Vagina (tissue), 2 donors: ENCODE measurements at regions not wholly inside any gene's neighbourhood (a gene's known extent, or its start where the extent isn't known, plus 50 kb on each side); places are given as distances from the start of the nearest gene placed in this dataset.

Experiments used
- DNase-seq, 2 donors: peaks; one replicate each; pipeline ENCODE4 v3.0.0-alpha.2; 2017; ENCODE audit errors: extremely low spot score in 2 of 2
- H3K27ac ChIP-seq: fragments of 200-600 bp; sonication (generic); one replicate; pipeline ENCODE4 v1.5.1; 2019
- H3K27me3 ChIP-seq: fragments of 200-600 bp; sonication (generic); one replicate; pipeline ENCODE4 v1.5.1; 2019
- H3K36me3 ChIP-seq, 2 donors: fragments of 200-600 bp; sonication (generic); one replicate each; pipeline ENCODE4 v1.5.1; 2017 to 2019
- H3K4me1 ChIP-seq: fragments of 200-600 bp; sonication (generic); one replicate; pipeline ENCODE4 v1.5.1; 2019
- H3K4me3 ChIP-seq, 2 donors: fragments of 200-600 bp; sonication (generic); 1 replicate in 1 of 2; 2 replicates in 1 of 2; pipeline ENCODE4 v1.5.1; 2016 to 2019
- H3K9me3 ChIP-seq: fragments of 200-600 bp; sonication (generic); one replicate; pipeline ENCODE4 v1.5.1; 2019
- CTCF ChIP-seq, 3 experiments: fragments of 450-650 bp in 2 of 3; fragments of 200-600 bp in 1 of 3; sonication (generic) in 1 of 3; IDR thresholded peaks; one replicate each; pipeline ENCODE4 v1.5.1; 2017 to 2019; ENCODE audit warnings: antibody characterized with exemption in 3 of 3, mild to moderate bottlenecking in 2 of 3, moderate library complexity in 2 of 3
- POLR2A ChIP-seq, 2 donors: fragments of 450-650 bp; IDR thresholded peaks; one replicate each; pipeline ENCODE4 v1.6.1; 2017; ENCODE audit warnings: antibody characterized with exemption in 2 of 2, mild to moderate bottlenecking in 2 of 2, moderate library complexity in 2 of 2
- POLR2AphosphoS5 ChIP-seq, 2 donors: sonication (generic); formaldehyde crosslinking; IDR thresholded peaks; one replicate each; pipeline ENCODE4 v1.9.0; 2017; ENCODE audit warnings: antibody characterized with exemption in 2 of 2, mild to moderate bottlenecking in 2 of 2, low read depth in 1 of 2; ENCODE audit not compliant: insufficient read depth in 1 of 2
- intact Hi-C: fragments of 100-400 bp; cut with DNase I; formaldehyde crosslinking; loops from one replicate; pipeline ENCODE4 v1.15.1; 2023

GRCh38 chr18:56083523-56084287, 495.7 kb upstream of the TCF4 start:
- Histone ChIP-seq H3K27me3 (no peaks in the 10 kb centered on the region), H3K9me3 (no peaks in the 10 kb centered on the region), H3K36me3 (no peaks in the 10 kb centered on the region), H3K27ac (peak overlapping the region; percentile 16), H3K4me1 (peaks cover 23% of the 10 kb centered on the region), H3K4me3 (no peak overlapping the region)
- TF ChIP-seq CTCF (IDR thresholded peaks at IDR 0.05) (no peak), POLR2A (IDR thresholded peaks at IDR 0.05) (no peak), POLR2AphosphoS5 (IDR thresholded peaks at IDR 0.05; ENCODE audit: insufficient read depth in 1 of 2, low read depth in 1 of 2) (no peak)
- intact Hi-C loops = no loop called here
- DNase-seq = no peak

DNA sequence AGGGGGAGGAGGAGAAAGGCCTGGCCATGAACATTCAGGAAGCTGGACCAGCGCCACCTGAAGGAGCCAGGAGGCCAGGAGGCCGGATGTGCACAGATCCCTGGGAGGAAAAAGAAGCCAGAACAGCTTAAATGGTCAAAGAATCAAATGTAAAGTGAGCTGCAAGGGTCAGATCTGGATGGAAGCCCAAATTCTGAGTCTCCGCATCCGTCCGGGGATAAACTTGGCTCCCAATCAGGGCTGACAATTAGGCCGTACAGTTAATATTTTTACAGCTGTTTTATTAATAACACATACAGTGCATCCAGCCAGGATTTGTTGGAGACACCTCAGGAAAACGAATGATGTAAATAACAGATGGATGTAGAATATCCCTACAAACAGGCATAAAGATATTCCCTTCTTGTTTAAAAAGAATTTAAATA, 495.1 kb upstream of the TCF4 start:
- no peak overlapping the region for H3K4me3 ChIP-seq
- DNase-seq = no peak
- H3K27me3 ChIP-seq = no peaks in the 10 kb centered on the region
- peak overlapping the region; percentile 28 for H3K27ac ChIP-seq
- H3K4me1 ChIP-seq = peaks cover 23% of the 10 kb centered on the region
- H3K36me3 ChIP-seq = no peaks in the 10 kb centered on the region
- TF ChIP-seq POLR2A (IDR thresholded peaks at IDR 0.05) (no peak), POLR2AphosphoS5 (IDR thresholded peaks at IDR 0.05; ENCODE audit: insufficient read depth in 1 of 2, low read depth in 1 of 2) (no peak), CTCF (IDR thresholded peaks at IDR 0.05) (no peak)
- intact Hi-C loops = no loop called here
- H3K9me3 ChIP-seq = no peaks in the 10 kb centered on the region

DNA sequence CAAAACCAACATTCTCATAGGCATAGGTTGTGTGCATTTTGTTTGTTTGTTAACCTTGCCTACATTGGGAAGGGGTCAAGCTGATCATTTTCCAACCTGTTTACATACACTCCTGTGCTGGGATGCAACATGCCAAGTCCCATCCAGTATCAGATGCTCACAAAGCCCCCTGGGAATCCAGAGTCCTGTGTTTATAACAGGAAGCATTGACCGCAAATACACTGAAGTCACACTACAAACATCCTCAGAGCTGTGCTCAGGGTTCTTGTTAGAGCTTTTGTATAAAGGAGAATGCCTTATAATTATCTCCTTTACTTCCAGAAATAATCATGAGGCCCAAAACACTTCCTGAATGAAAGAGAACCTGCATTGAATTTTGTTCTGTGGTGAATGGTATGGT, 488.7 kb upstream of the TCF4 start:
- H3K4me3 ChIP-seq = no peak overlapping the region
- H3K27ac ChIP-seq = no peak overlapping the region
- H3K4me1 ChIP-seq = no peaks in the 10 kb centered on the region
- intact Hi-C loops = no loop called here
- no peaks in the 10 kb centered on the region for H3K27me3 ChIP-seq
- H3K36me3 ChIP-seq = no peaks in the 10 kb centered on the region
- no peaks in the 10 kb centered on the region for H3K9me3 ChIP-seq
- no peak for DNase-seq
- TF ChIP-seq CTCF (IDR thresholded peaks at IDR 0.05) (no peak), POLR2A (IDR thresholded peaks at IDR 0.05) (no peak), POLR2AphosphoS5 (IDR thresholded peaks at IDR 0.05; ENCODE audit: insufficient read depth in 1 of 2, low read depth in 1 of 2) (no peak)

GRCh38 chr18:56068701-56069100, 480.7 kb upstream of the TCF4 start:
- intact Hi-C loops = no loop called here
- no peak for TF ChIP-seq POLR2AphosphoS5 (IDR thresholded peaks at IDR 0.05; ENCODE audit: insufficient read depth in 1 of 2, low read depth in 1 of 2)
- no peak for TF ChIP-seq CTCF (IDR thresholded peaks at IDR 0.05)
- no peak for TF ChIP-seq POLR2A (IDR thresholded peaks at IDR 0.05)
- no peaks in the 10 kb centered on the region for H3K27me3 ChIP-seq
- H3K9me3 ChIP-seq = no peaks in the 10 kb centered on the region
- DNase-seq = no peak
- H3K4me3 ChIP-seq = no peak overlapping the region
- H3K36me3 ChIP-seq = no peaks in the 10 kb centered on the region
- peaks cover 19% of the 10 kb centered on the region for H3K4me1 ChIP-seq
- no peak overlapping the region for H3K27ac ChIP-seq

DNA sequence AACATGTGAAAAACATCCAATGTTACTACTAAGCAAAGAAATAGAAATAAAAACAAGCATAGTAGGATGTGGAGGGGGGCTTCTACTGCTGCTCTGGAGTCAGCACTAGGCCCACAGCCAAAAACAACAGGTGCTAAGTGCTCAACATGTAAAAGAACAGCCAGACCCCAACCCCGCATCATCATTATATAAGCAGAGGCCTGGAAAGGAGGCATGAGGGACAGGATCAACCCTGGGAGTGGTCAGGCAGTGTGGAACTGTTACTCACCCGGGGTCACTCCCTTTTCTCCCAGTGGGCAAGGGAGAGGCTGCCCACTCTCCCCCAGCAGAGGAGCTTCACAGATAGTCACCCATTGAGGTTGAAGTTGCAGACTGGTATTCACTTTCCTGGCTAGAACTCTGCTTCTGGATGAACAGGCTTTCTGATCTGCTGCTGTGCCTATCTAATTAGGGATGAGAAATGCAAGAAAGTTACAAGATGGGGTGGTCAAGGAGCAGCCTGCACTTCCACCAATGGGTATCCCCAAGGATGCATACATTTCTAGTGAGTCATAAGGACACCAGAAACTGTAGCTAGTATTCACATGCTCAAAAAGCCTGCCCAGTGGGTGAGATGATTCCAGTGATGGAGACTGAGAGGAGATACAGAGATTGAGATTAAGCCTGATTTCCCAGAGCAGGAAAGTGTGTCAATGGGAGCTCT, 480.1 kb upstream of the TCF4 start:
- H3K4me1 ChIP-seq = peaks cover 19% of the 10 kb centered on the region
- peak overlapping the region; percentile 36 for H3K27ac ChIP-seq

More for the DNA sequence above, 480.1 kb upstream of the TCF4 start:
- TF ChIP-seq POLR2AphosphoS5 (IDR thresholded peaks at IDR 0.05; ENCODE audit: insufficient read depth in 1 of 2, low read depth in 1 of 2) (no peak), CTCF (IDR thresholded peaks at IDR 0.05) (no peak), POLR2A (IDR thresholded peaks at IDR 0.05) (no peak)
- Histone ChIP-seq H3K36me3 (no peaks in the 10 kb centered on the region), H3K27me3 (no peaks in the 10 kb centered on the region), H3K4me3 (no peak overlapping the region), H3K9me3 (no peaks in the 10 kb centered on the region)
- DNase-seq = no peak
- intact Hi-C loops = no loop called here
